Osteoblast (primary cell): ENCODE measurements at regions not wholly inside any gene's neighbourhood (a gene's known extent, or its start where the extent isn't known, plus 50 kb on each side); places are given as distances from the start of the nearest gene placed in this dataset.

ENCODE experiments used
- DNase-seq: peaks from one replicate; pipeline ENCODE4 v3.0.0; 2011; ENCODE audit warnings: low spot score, mixed read lengths; ENCODE audit not compliant: insufficient read length; ENCODE audit errors: missing footprints
- H2AFZ ChIP-seq: 2 replicates; pipeline ENCODE4 v1.6.0; 2011; ENCODE audit warnings: mild to moderate bottlenecking, low read length
- H3K27ac ChIP-seq: 2 replicates; pipeline ENCODE4 v1.5.1; 2011; ENCODE audit warnings: mild to moderate bottlenecking, low read depth, low read length, moderate library complexity
- H3K27me3 ChIP-seq: 2 replicates; pipeline ENCODE4 v1.6.0; 2012; ENCODE audit warnings: mild to moderate bottlenecking, control low read depth, inconsistent platforms, low read length, moderate library complexity; ENCODE audit not compliant: insufficient read depth
- H3K36me3 ChIP-seq: 2 replicates; pipeline ENCODE4 v1.5.1; 2011; ENCODE audit warnings: mild to moderate bottlenecking, low read length, control low read depth, moderate library complexity; ENCODE audit not compliant: insufficient read depth
- H3K4me1 ChIP-seq: 2 replicates; pipeline ENCODE4 v1.5.1; 2011; ENCODE audit warnings: mild to moderate bottlenecking, low read length, control low read depth, moderate library complexity; ENCODE audit not compliant: insufficient read depth
- H3K4me2 ChIP-seq: 2 replicates; pipeline ENCODE4 v1.6.0; 2011; ENCODE audit warnings: mild to moderate bottlenecking, low read length; ENCODE audit not compliant: insufficient read depth
- H3K4me3 ChIP-seq: fragments of 200-600 bp; sonication (generic); 3 replicates; pipeline ENCODE4 v1.5.1; 2012; ENCODE audit warnings: mild to moderate bottlenecking, low read length, inconsistent platforms; ENCODE audit not compliant: insufficient read depth
- H3K79me2 ChIP-seq: 2 replicates; pipeline ENCODE4 v1.6.0; 2012; ENCODE audit warnings: mild to moderate bottlenecking, low read length, control low read depth, inconsistent platforms; ENCODE audit not compliant: insufficient read depth
- H3K9me3 ChIP-seq: 2 replicates; pipeline ENCODE4 v1.5.1; 2011; ENCODE audit warnings: low read depth, low read length, control low read depth
- H4K20me1 ChIP-seq: 2 replicates; pipeline ENCODE4 v1.6.0; 2012; ENCODE audit warnings: mild to moderate bottlenecking, low read length, control low read depth; ENCODE audit not compliant: insufficient read depth
- TF ChIP-seq, protein P1 (sequence below): IDR thresholded peaks from 2 replicates; pipeline ENCODE4 v1.5.1; 2011; ENCODE audit warnings: mild to moderate bottlenecking, low read depth, low read length, moderate library complexity; ENCODE audit errors: extremely low read depth

DNA sequence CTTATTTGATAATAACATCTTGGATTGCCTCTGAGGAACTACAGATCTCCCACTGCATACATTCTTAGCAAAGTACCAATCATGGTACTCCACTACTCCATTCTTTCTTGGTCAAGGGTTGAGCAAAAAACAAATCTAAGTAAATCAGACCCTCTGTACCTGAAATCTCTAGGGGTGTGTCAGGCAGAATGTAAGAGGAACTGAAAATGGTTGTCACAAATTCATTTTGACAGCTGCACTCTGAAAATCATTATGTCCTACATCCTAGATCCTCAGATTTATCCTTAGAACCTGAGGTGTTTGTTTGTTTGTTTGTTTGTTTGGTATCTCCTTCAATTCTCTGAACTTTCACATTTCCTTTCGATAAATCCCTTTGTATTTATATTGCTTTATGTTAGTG lies 433.2 kb upstream of the BTBD3 start:
- no peak overlapping the region for H3K27ac ChIP-seq
- H3K4me3 ChIP-seq = no peak overlapping the region
- TF ChIP-seq, protein P1, sequence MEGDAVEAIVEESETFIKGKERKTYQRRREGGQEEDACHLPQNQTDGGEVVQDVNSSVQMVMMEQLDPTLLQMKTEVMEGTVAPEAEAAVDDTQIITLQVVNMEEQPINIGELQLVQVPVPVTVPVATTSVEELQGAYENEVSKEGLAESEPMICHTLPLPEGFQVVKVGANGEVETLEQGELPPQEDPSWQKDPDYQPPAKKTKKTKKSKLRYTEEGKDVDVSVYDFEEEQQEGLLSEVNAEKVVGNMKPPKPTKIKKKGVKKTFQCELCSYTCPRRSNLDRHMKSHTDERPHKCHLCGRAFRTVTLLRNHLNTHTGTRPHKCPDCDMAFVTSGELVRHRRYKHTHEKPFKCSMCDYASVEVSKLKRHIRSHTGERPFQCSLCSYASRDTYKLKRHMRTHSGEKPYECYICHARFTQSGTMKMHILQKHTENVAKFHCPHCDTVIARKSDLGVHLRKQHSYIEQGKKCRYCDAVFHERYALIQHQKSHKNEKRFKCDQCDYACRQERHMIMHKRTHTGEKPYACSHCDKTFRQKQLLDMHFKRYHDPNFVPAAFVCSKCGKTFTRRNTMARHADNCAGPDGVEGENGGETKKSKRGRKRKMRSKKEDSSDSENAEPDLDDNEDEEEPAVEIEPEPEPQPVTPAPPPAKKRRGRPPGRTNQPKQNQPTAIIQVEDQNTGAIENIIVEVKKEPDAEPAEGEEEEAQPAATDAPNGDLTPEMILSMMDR = no peak
- DNase-seq = no peak
- H3K4me1 ChIP-seq = no peaks in the 10 kb centered on the region
- H3K79me2 ChIP-seq = no peaks in the 10 kb centered on the region
- H4K20me1 ChIP-seq = no peaks in the 10 kb centered on the region
- no peak overlapping the region for H2AFZ ChIP-seq
- no peaks in the 10 kb centered on the region for H3K36me3 ChIP-seq
- no peaks in the 10 kb centered on the region for H3K9me3 ChIP-seq
- no peaks in the 10 kb centered on the region for H3K27me3 ChIP-seq
- H3K4me2 ChIP-seq = no peak overlapping the region

- Histone ChIP-seq H3K36me3 (no peaks in the 10 kb centered on the region), H3K9me3 (no peaks in the 10 kb centered on the region), H2AFZ (no peak overlapping the region), H3K4me3 (no peak overlapping the region), H3K4me2 (no peak overlapping the region), H3K79me2 (no peaks in the 10 kb centered on the region), H3K27me3 (no peaks in the 10 kb centered on the region), H3K4me1 (no peaks in the 10 kb centered on the region), H4K20me1 (no peaks in the 10 kb centered on the region), H3K27ac (no peak overlapping the region)
- TF ChIP-seq, protein P1 = no peak
- no peak for DNase-seq
These were observed 425.3 kb upstream of the BTBD3 start for GRCh38 chr20:11492386-11492785.

- Histone ChIP-seq H4K20me1 (no peaks in the 10 kb centered on the region), H3K4me1 (no peaks in the 10 kb centered on the region), H2AFZ (no peak overlapping the region), H3K79me2 (no peaks in the 10 kb centered on the region), H3K27ac (no peak overlapping the region), H3K27me3 (no peaks in the 10 kb centered on the region), H3K4me2 (no peak overlapping the region), H3K4me3 (no peak overlapping the region), H3K36me3 (no peaks in the 10 kb centered on the region), H3K9me3 (no peaks in the 10 kb centered on the region)
- TF ChIP-seq, protein P1 = no peak
- DNase-seq = no peak
These were observed 424.8 kb upstream of the BTBD3 start for GRCh38 chr20:11492846-11493245.

GRCh38 chr20:11496380-11496779 lies 421.3 kb upstream of the BTBD3 start:
- Histone ChIP-seq H3K27ac (no peak overlapping the region), H3K4me3 (no peak overlapping the region), H3K27me3 (no peaks in the 10 kb centered on the region), H2AFZ (no peak overlapping the region), H3K36me3 (no peaks in the 10 kb centered on the region), H3K9me3 (no peaks in the 10 kb centered on the region), H3K79me2 (no peaks in the 10 kb centered on the region), H4K20me1 (no peaks in the 10 kb centered on the region), H3K4me2 (no peak overlapping the region), H3K4me1 (no peaks in the 10 kb centered on the region)
- no peak for DNase-seq
- TF ChIP-seq, protein P1 = no peak
